Naive B cell (primary cell): ENCODE measurements at regions not wholly inside any gene's neighbourhood (a gene's known extent, or its start where the extent isn't known, plus 50 kb on each side); places are given as distances from the start of the nearest gene placed in this dataset.
"Not testable (repeated sequence)": the region's sequence is repeated elsewhere in the genome, so short reads cannot be mapped to it uniquely, and the experiment has no call there.

Experiments
- ATAC-seq, 2 donors: fragments of 150-1000 bp; cut with Tn5 transposase; 2 replicates each; pipeline ENCODE4 v1.10.0; 2021; ENCODE audit warnings: low read depth in 2 of 2, mild to moderate bottlenecking in 2 of 2, moderate library complexity in 2 of 2
- DNase-seq: peaks from one replicate; pipeline ENCODE4 v3.0.0; 2022
- H3K27ac Mint-ChIP-seq, 6 donors: one replicate each; pipeline ENCODE4 v1.8.0; 2020 to 2022; ENCODE audit warnings: mild to moderate bottlenecking in 6 of 6, mixed read lengths in 6 of 6, moderate library complexity in 5 of 6, inconsistent platforms in 2 of 6
- H3K27me3 Mint-ChIP-seq, 3 donors: one replicate each; pipeline ENCODE4 v1.8.0; 2021 to 2022; ENCODE audit warnings: mixed read lengths in 3 of 3, mild to moderate bottlenecking in 1 of 3
- H3K36me3 Mint-ChIP-seq, 2 donors: one replicate each; pipeline ENCODE4 v1.8.0; 2020 to 2022; ENCODE audit warnings: mixed read lengths in 2 of 2, inconsistent platforms in 1 of 2, mild to moderate bottlenecking in 1 of 2
- H3K4me1 Mint-ChIP-seq, 3 donors: one replicate each; pipeline ENCODE4 v1.8.0; 2020 to 2022; ENCODE audit warnings: mixed read lengths in 3 of 3, inconsistent platforms in 1 of 3, mild to moderate bottlenecking in 1 of 3, moderate library complexity in 1 of 3
- H3K4me3 Mint-ChIP-seq, 8 donors: one replicate each; pipeline ENCODE4 v1.8.0; 2020 to 2022; ENCODE audit warnings: mild to moderate bottlenecking in 8 of 8, mixed read lengths in 8 of 8, moderate library complexity in 8 of 8, inconsistent platforms in 2 of 8
- H3K9me3 Mint-ChIP-seq, 7 donors: one replicate each; pipeline ENCODE4 v1.8.0; 2020 to 2022; ENCODE audit warnings: mixed read lengths in 7 of 7, mild to moderate bottlenecking in 5 of 7, inconsistent platforms in 2 of 7, moderate library complexity in 1 of 7

DNA sequence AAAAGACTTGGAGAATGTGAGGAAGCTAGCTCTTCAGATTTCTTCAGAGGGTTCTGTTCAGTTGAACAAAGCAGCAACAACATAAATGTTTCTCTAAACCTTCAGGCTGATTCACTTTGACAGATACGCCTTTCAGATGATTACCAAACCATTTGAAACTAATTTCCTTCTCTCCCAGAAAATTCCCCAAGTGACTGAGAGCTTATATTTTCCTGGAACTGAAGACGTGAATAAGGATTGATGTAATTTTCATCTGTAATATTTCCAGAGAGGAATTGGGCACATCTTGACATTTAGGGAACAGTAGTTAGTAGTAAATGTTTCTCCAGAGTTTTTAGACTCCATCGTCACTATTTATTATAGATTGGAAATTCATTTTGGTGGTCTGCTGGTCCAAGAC, 108.6 kb upstream of the AADACL2 start:
- Mint-ChIP-seq H3K4me1 (no peaks in the 10 kb centered on the region), H3K4me3 (no peak overlapping the region), H3K27me3 (no peaks in the 10 kb centered on the region), H3K9me3 (no peaks in the 10 kb centered on the region), H3K27ac (no peak overlapping the region), H3K36me3 (no peaks in the 10 kb centered on the region)
- no peak for ATAC-seq
- no peak for DNase-seq

DNA sequence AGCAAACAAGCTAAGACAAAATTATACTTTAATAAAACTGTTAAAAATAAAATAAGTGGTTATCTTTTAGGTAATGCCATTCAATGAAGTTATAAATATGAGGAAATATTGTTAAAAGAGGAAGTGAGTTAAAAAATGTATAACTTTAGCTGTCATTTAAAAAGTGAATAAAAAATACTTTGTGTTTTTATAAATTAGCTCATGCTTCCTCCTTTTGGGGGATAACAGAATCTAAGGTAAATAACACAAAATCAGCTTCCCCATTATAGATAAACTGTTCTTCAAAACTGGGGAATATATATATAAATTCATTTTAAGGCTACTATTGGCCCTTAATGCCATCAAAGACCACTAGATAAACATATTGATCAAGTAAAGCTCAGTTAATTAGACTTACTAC, 113.7 kb upstream of the AADACL2 start:
- Mint-ChIP-seq H3K27me3 (no peaks in the 10 kb centered on the region), H3K9me3 (no peaks in the 10 kb centered on the region), H3K27ac (no peak overlapping the region), H3K36me3 (no peaks in the 10 kb centered on the region), H3K4me1 (no peaks in the 10 kb centered on the region), H3K4me3 (no peak overlapping the region)
- DNase-seq, result no peak
- ATAC-seq, result no peak

DNA sequence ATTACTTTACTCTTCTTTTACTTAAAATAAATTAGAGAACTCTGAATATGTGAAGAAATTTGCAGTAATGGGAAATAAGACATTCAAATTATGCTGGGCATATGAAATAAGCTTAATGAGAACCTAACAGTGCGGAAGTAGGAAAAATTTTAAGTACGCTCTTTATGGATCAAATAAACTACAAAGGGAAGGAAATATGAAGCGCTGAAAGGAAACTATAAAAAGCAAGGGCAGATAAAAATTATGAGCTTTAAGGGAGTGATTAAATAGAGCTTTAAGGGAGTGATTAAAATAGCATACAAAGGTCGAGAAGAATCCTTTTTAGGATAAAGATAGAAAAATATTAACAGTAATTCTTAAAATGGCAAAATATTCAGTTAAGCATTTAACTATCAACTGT, 118.3 kb upstream of the AADACL2 start:
- no peak overlapping the region for H3K4me3 Mint-ChIP-seq
- DNase-seq, result no peak
- H3K4me1 Mint-ChIP-seq, result no peaks in the 10 kb centered on the region
- no peak overlapping the region for H3K27ac Mint-ChIP-seq
- ATAC-seq, result no peak
- peaks cover 0 to 24% (median 3%) of the 10 kb centered on the region in 7 donors for H3K9me3 Mint-ChIP-seq
- H3K36me3 Mint-ChIP-seq, result no peaks in the 10 kb centered on the region
- H3K27me3 Mint-ChIP-seq, result no peaks in the 10 kb centered on the region

DNA sequence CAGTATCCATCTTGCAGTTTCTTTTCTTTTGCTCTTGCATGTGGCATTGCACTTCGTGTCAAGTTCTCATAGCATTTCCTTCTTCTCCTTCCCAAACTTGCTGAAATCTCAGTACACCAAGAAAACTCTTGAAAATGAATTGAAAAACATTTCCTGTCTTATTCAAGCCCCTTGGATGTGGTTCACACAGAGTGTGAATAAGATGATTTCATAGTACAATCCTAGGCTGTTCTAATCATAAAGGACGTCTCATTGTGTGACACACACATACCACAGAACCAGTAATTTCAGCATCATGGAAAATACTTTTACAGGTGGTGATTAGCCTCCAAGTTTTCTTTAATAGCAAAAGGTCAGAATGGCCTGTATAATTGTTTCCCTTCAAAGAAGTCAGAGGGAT, 121.6 kb upstream of the AADACL2 start:
- Mint-ChIP-seq H3K4me1 (no peaks in the 10 kb centered on the region), H3K36me3 (no peaks in the 10 kb centered on the region), H3K27me3 (no peaks in the 10 kb centered on the region), H3K27ac (no peak overlapping the region), H3K9me3 (peaks cover 0 to 35% (median 6%) of the 10 kb centered on the region in 7 donors), H3K4me3 (no peak overlapping the region)
- ATAC-seq, result no peak
- no peak for DNase-seq

DNA sequence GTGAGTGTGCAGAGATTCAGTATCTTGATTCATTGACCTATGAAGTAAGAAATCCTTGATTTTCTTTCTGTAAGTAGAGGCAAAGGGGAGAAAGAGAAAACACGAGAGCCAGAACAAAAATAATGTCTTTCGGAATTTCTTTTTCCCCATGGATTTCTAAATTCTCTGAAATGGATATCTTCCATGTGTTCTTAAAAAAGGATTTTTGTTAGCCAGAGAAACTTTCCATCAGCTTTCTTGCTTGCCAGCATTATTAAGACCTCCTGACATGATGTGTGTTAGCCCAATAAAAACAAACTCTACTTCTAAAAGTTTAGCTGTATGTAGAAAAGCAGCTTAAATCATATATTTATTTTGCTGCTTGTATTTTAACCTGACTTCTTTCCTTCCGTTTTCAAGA, 122.3 kb upstream of the AADACL2 start:
- DNase-seq (no peak), ATAC-seq (no peak)
- Mint-ChIP-seq H3K9me3 (peaks cover 0 to 35% (median 6%) of the 10 kb centered on the region in 7 donors), H3K36me3 (no peaks in the 10 kb centered on the region), H3K4me1 (no peaks in the 10 kb centered on the region), H3K27me3 (no peaks in the 10 kb centered on the region), H3K27ac (no peak overlapping the region), H3K4me3 (no peak overlapping the region)

DNA sequence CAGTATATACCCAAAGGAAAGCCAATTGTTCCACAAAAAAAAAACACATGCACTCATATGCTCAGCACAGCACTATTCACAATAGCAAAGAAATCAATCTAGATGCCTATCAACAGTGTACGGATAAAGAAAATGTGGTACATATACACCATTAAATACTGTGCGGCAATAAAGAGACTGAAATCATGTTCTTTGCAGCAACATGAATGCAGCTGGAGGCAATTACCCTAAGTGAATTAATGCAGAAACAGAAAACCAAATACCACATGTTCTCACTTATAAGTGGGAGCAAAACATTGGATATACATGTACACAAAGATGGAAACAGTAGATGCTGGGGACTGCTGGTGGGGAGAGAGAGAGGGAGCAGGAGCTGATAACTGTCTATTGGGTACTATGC, 124.2 kb upstream of the AADACL2 start:
- H3K27ac Mint-ChIP-seq, result no peak overlapping the region
- no peaks in the 10 kb centered on the region for H3K4me1 Mint-ChIP-seq
- peaks cover 0 to 35% (median 6%) of the 10 kb centered on the region in 7 donors for H3K9me3 Mint-ChIP-seq
- H3K27me3 Mint-ChIP-seq, result no peaks in the 10 kb centered on the region
- no peak for DNase-seq
- H3K36me3 Mint-ChIP-seq, result no peaks in the 10 kb centered on the region
- no peak overlapping the region for H3K4me3 Mint-ChIP-seq
- ATAC-seq, result no peak

DNA sequence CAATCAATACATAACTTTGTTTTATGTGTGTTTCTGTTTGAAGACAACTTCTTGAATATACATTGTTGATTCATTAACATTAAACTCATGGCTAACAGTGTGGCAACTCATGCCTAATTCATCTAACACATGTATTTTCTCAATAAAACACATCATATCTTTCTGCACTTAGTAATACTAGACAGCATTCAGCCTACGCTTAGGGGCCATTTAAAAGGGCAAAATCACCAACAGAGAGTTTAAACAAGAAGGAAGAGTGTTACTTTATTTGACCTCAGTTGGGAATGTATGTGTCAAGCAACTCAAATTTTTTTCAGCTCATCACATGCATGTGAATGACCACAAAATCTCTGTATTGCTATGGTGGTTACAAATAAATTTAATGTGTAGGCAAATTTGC, 128.8 kb upstream of the AADACL2 start:
- Mint-ChIP-seq H3K27ac (peak overlapping the region in 1 of 6 donors; percentile 5), H3K27me3 (no peaks in the 10 kb centered on the region), H3K9me3 (peaks cover 0 to 6% (median under 1%) of the 10 kb centered on the region in 7 donors), H3K4me1 (no peaks in the 10 kb centered on the region), H3K4me3 (no peak overlapping the region), H3K36me3 (no peaks in the 10 kb centered on the region)
- ATAC-seq, result no peak
- no peak for DNase-seq

DNA sequence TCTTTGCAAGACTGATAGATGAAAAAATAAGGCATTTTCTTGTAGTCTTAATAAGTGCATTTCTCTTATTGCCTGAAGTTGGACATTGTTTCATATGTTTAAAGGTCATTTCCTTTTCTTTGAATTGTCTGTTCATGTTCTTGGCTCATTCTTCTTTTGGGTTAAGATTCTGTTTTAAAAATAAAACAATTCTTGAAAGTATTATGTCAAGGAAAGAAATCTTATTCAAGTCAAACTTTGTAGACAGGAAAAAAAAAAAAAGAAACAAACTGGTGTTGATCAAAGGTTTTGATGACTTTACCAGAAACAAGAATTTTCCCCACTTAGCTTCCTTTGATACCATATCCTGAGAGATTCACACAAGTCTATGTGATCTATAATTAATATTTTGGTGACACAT, 132.9 kb upstream of the AADACL2 start:
- Mint-ChIP-seq H3K4me3 (no peak overlapping the region), H3K36me3 (no peaks in the 10 kb centered on the region), H3K27me3 (no peaks in the 10 kb centered on the region), H3K4me1 (no peaks in the 10 kb centered on the region), H3K9me3 (peaks cover 0 to 4% (median 0%) of the 10 kb centered on the region in 7 donors), H3K27ac (no peak overlapping the region)
- ATAC-seq (no peak), DNase-seq (no peak)

DNA sequence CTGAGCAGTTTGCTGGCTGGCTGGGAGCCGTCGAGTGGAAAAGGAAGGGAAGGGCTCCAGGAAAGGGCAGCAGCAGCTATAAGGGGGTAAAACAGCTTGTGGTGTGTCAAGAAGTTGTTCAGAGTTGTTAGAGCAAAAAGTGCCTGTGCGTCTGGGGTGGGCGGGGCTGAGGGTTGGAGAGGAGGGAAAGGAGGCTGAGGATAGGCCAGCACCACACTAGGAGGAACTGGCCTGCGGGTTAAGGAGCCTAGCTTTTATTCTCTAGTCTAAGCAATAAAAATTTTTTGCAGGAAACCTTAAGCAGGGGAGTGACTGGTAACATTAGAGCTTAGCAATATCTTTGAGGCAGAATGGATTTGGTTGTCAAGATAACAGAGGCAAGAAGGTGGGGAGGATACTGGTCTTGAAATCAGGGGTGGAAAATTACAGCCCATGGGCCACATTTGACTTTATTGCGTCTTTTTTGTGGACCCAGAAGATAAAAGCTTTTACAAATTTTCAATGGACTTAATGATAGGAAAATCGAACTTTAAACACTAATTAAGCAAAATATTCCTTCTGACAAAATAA, 134.5 kb upstream of the AADACL2 start:
- no peak overlapping the region for H3K4me3 Mint-ChIP-seq
- DNase-seq (no peak), ATAC-seq (no peak)
- no peaks in the 10 kb centered on the region for H3K4me1 Mint-ChIP-seq
- H3K36me3 Mint-ChIP-seq, result no peaks in the 10 kb centered on the region
- no peak overlapping the region for H3K27ac Mint-ChIP-seq
- H3K27me3 Mint-ChIP-seq, result no peaks in the 10 kb centered on the region
- H3K9me3 Mint-ChIP-seq, result peaks cover 0 to 4% (median 0%) of the 10 kb centered on the region in 7 donors

DNA sequence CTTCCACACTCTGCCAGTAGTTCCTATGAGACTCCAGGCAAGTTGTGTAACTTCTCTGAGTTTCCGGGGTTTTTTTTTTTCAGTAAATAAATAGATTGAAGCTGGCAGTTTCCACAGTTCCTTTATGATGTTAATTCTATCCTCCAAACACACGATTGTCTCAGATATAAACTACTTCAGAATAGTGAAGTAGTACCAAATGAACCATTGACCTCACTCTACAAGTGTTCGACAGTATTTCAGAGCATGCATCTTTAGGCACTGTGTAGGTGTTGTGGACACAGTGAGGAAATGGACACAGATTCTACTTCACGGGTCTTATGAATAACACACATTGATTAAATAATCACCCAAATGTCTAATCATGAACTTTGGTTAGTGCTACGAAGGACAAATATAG, 136.1 kb upstream of the IGSF10 start:
- H3K4me1 Mint-ChIP-seq, result no peaks in the 10 kb centered on the region
- no peak for DNase-seq
- no peak overlapping the region for H3K4me3 Mint-ChIP-seq
- no peak overlapping the region for H3K27ac Mint-ChIP-seq
- H3K36me3 Mint-ChIP-seq, result no peaks in the 10 kb centered on the region
- H3K27me3 Mint-ChIP-seq, result no peaks in the 10 kb centered on the region
- ATAC-seq, result no peak
- H3K9me3 Mint-ChIP-seq, result peaks cover 0 to 4% (median 0%) of the 10 kb centered on the region in 7 donors

DNA sequence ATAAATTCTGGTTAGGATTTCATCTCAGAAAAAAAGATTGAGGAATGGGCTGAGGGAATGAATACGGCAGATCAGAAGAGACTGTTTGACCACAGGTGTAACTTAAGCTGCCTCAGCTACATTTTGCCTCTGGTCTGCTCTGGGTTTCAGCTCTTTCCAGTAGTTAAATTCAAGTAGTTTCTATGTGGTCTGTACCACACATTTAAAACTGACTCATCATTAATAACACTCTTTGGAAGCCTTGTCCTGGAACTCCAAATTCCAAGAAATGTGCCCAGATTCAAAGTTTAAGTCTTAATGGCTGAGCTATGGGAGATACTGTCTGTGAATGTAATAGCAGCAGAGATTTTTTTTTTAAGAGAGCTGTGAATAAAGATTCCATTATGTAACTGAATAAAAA, 133.1 kb upstream of the IGSF10 start:
- Mint-ChIP-seq H3K4me1 (no peaks in the 10 kb centered on the region), H3K36me3 (no peaks in the 10 kb centered on the region), H3K27me3 (no peaks in the 10 kb centered on the region), H3K4me3 (no peak overlapping the region), H3K27ac (no peak overlapping the region), H3K9me3 (peaks cover 0 to 2% (median 0%) of the 10 kb centered on the region in 7 donors)
- ATAC-seq, result no peak
- no peak for DNase-seq

DNA sequence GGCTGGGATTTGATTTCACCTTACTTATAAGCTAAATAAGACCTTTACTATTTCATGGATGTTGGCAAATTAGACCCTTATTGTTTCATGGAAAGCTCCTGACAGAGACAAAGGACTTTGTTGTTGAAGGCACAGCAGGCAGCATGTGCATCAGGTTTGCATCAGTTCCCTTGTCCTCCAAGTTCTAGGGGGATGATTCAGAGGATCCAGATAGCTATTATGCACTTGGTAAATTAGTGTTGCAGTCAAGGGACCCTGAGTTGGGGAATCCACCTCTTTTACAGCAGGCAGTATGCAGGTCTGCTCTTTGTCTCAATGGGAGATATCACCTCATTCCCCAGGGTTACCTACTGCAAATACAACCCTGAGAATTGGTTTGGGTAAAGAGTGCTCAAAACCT, 131.4 kb upstream of the IGSF10 start:
- no peaks in the 10 kb centered on the region for H3K36me3 Mint-ChIP-seq
- no peak overlapping the region for H3K4me3 Mint-ChIP-seq
- ATAC-seq (no peak), DNase-seq (no peak)
- H3K27me3 Mint-ChIP-seq, result no peaks in the 10 kb centered on the region
- H3K4me1 Mint-ChIP-seq, result no peaks in the 10 kb centered on the region
- H3K27ac Mint-ChIP-seq, result no peak overlapping the region
- peaks cover 0 to 5% (median 0%) of the 10 kb centered on the region in 7 donors for H3K9me3 Mint-ChIP-seq

DNA sequence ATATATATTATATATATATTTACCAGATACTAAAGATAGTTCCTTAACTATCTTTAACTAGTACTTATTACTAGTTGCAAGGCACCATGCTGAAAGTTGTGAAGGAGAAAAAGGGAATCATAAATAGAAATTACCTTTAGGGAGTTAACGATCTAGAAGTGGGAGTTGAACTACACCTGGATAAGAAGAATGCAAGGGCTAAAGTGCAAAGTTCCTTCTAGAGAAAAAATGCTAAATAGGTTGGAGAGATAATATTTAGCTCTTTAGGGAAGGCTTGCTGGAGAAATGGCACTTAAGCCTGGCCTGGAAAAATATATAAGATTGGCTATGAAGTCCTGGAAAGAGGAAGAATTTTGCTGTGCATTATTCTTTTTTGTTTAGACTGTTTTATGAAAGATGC, 130.6 kb upstream of the IGSF10 start:
- Mint-ChIP-seq H3K27me3 (no peaks in the 10 kb centered on the region), H3K9me3 (peaks cover 0 to 5% (median 0%) of the 10 kb centered on the region in 7 donors), H3K4me1 (no peaks in the 10 kb centered on the region), H3K4me3 (no peak overlapping the region), H3K27ac (no peak overlapping the region), H3K36me3 (peaks cover 0 to 4% of the 10 kb centered on the region in 2 donors)
- ATAC-seq (no peak), DNase-seq (no peak)

DNA sequence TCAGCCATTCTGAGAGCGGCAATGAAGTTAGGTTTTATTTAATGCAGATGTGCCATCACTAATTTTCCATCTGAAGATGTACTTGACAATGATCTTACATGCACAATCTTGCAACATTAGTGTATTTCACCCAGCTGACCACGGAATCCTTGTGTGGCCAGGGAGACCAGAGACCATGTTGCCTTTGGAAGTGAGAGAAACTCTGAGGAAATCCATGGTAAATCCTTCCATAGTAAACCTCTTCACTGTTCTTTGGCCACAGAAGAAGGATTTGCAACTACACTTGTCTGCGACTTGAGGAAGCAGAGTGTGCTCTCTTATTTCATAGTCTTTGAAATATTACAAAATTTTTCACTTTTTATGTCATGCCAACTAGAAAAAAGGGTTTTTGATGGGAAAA, 128.4 kb upstream of the IGSF10 start:
- peaks cover 0 to 4% (median 0%) of the 10 kb centered on the region in 3 donors for H3K4me1 Mint-ChIP-seq
- ATAC-seq, result no peak

DNA sequence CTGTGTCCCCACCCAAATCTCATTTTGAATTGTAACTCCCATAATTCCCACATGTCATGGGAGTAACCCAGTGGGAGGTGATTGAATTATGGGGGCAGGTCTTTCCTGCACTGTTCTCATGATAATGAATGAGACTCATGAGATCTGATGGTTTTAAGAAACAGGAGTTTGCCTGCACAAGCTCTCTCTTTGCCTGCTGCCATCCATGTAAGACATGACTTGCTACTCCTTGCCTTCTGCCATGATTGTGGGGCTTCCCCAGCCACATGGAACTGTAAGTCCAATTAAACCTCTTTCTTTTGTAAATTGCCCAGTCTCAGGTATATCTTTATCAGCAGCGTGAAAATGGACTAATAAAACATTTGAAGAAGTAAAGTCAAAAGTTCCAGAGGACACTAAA, 126.8 kb upstream of the IGSF10 start:
- ATAC-seq, H3K36me3 Mint-ChIP-seq, H3K9me3 Mint-ChIP-seq, H3K4me3 Mint-ChIP-seq, H3K4me1 Mint-ChIP-seq, H3K27me3 Mint-ChIP-seq, DNase-seq, H3K27ac Mint-ChIP-seq: not testable (repeated sequence)

More for the DNA sequence above, 128.4 kb upstream of the IGSF10 start:
- Mint-ChIP-seq H3K27me3 (no peaks in the 10 kb centered on the region), H3K27ac (no peak overlapping the region), H3K9me3 (peaks cover 0 to 5% (median 0%) of the 10 kb centered on the region in 7 donors), H3K4me3 (no peak overlapping the region), H3K36me3 (peaks cover 0 to 4% of the 10 kb centered on the region in 2 donors)
- no peak for DNase-seq
